ENCODE measurements at regions not wholly inside any gene's neighbourhood (a gene's known extent, or its start where the extent isn't known, plus 50 kb on each side); places are given as distances from the start of the nearest gene placed in this dataset.

DNA sequence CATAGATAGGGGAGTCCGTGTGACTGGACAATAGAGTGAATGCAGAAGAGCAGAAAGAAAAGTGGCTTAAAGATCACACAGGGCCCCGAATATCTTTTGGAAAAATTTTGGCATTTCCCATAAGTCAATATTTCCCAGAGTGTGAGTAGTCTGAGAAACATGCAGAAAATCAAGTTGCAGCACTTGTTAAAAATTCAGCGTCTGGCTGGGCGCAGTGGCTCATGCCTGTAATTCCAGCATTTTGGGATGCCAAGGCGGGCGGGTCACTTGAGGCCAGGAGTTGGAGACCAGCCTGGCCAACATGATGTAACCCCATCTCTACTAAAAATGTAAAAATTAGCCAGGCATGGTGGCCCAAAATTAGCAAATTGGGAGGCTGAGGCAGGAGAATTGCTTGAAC, 227.0 kb downstream of the DRD1 start:
- POLR2A ChIA-PET = no interaction called here
- CTCF ChIA-PET = no interaction called here

GRCh38 chr5:175215906-175216305, 228.1 kb downstream of the DRD1 start:
- H3K4me3 Mint-ChIP-seq = no peak overlapping the region
- intact Hi-C loops (cut with micrococcal nuclease) = no loop called here
- CTCF ChIA-PET = no interaction called here
- no peak for DNase-seq
- no peak overlapping the region for H3K27ac Mint-ChIP-seq
- H3K36me3 Mint-ChIP-seq = no peaks in the 10 kb centered on the region
- H3K9me3 Mint-ChIP-seq = no peaks in the 10 kb centered on the region
- no peaks in the 10 kb centered on the region for H3K4me1 Mint-ChIP-seq (ENCODE audit: low read depth)
- POLR2A ChIA-PET = no interaction called here
- peaks cover 15% of the 10 kb centered on the region for H3K27me3 Mint-ChIP-seq

More for the DNA sequence above, 227.0 kb downstream of the DRD1 start:
- intact Hi-C loops (cut with micrococcal nuclease) = no loop called here
- Mint-ChIP-seq H3K9me3 (no peaks in the 10 kb centered on the region), H3K4me1 (ENCODE audit: low read depth) (no peaks in the 10 kb centered on the region), H3K27ac (no peak overlapping the region), H3K27me3 (peaks cover 17% of the 10 kb centered on the region), H3K36me3 (no peaks in the 10 kb centered on the region), H3K4me3 (no peak overlapping the region)
- DNase-seq = no peak

DNA sequence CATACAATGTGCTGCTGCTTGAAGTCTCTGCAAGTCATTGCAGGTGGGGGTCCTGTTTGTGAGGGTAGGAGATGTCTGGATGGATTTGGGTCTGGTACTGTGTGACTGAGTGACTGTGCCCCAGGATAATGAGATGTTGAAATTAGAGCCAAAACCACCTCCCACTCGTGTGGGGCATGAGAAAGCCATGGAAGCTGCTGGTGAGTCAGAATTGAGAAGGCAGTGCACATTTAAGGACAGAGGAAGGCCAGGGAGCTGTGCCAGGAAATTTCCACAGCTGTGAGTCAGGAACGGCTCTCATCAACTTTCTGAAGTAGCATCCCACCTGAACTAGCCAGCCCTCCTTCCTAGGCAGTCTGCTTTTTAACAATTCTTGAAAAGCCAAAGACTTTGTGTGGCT, 229.8 kb downstream of the DRD1 start:
- intact Hi-C loops (cut with micrococcal nuclease) = no loop called here
- Mint-ChIP-seq H3K4me3 (no peak overlapping the region), H3K4me1 (ENCODE audit: low read depth) (no peaks in the 10 kb centered on the region), H3K36me3 (no peaks in the 10 kb centered on the region), H3K27me3 (peaks cover 10% of the 10 kb centered on the region), H3K9me3 (no peaks in the 10 kb centered on the region), H3K27ac (no peak overlapping the region)
- ChIA-PET CTCF (no interaction called here), POLR2A (no interaction called here)
- DNase-seq = no peak

DNA sequence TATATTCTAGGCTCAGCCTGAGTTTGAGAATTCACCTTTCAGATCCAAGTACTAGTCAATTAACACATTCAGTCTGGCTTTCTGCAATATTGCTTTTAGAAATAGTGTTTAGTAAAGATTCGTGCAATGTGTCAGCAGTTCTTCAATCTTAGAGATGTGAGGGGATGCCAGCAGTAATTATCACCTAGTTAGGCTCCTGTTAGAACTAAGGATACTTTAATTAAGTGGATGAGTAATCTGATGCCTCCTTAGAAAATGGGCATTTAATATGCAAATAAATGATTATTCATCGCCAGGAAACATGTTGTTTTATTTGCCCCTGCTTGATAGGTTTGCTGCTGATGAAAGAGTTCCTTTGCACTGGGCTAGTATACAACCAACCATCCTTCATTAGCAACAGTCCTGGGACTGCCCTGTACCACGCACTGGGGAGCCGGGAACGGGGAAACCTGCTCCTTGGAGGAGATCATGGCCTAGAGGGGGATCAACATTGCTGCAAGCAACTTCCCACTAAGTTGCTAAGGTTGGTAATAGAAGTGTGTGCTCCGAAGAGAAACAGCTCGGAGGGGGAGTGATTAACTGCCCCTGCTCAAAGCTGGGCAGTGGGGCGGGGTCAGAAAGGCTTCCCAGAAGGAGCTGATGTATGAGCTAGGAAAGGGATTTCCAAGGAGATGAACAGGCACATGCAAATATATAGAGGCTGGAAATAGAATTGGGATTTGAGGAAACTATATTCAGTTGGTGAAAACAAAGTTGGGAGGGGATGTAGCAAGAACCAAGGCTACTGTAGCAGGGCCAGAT, 231.8 kb downstream of the DRD1 start:
- POLR2A ChIA-PET = no interaction called here
- Mint-ChIP-seq H3K27me3 (peaks cover 15% of the 10 kb centered on the region), H3K27ac (no peak overlapping the region), H3K36me3 (no peaks in the 10 kb centered on the region), H3K4me3 (no peak overlapping the region), H3K4me1 (ENCODE audit: low read depth) (no peaks in the 10 kb centered on the region), H3K9me3 (no peaks in the 10 kb centered on the region)
- DNase-seq = no peak
- CTCF ChIA-PET = interaction anchor here (0.7 kb wide), 1 partner anchor 261 kb away, joined by 4 read pairs; no protein-coding TSS in a partner anchor
- intact Hi-C loops (cut with micrococcal nuclease) = no loop called here

DNA sequence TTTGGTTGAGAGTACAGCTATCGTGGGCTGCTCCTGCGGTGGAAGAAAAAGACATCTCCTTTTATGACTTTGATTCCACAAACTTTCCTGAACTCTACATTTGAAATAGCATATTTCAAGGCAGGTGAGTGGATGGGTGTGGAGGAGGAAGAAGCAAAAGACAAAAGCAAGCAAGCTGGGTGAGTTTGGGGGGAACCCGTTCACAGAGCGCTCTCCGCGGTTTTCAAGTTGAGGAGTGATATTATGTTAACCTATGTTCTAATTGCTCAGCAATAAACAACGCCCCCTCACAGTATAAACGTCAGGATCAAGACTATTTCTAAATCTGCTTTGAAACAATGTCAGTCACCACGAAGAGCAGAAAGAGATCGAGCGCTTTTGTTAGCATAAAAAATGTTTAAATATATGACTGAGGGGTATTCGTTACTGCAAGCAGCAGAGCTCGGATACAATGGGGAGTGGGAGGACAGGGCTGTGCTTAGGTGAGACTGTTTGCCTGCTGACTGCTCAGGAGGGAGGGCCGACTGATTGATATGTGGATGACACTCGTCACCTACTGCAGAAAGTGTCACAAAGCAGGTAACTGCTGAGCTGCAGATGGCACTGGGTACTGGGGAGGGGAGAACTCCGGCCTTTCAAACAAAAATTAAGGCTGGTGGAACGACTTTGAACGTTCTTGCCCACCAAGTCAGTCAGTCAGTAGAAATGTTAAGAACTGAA, 236.5 kb downstream of the DRD1 start:
- H3K9me3 Mint-ChIP-seq = no peaks in the 10 kb centered on the region
- no peak overlapping the region for H3K4me3 Mint-ChIP-seq
- DNase-seq = no peak
- no peaks in the 10 kb centered on the region for H3K4me1 Mint-ChIP-seq (ENCODE audit: low read depth)
- H3K27me3 Mint-ChIP-seq = peaks cover 6% of the 10 kb centered on the region
- H3K27ac Mint-ChIP-seq = no peak overlapping the region
- ChIA-PET CTCF (no interaction called here), POLR2A (no interaction called here)
- intact Hi-C loops (cut with micrococcal nuclease) = no loop called here
- no peaks in the 10 kb centered on the region for H3K36me3 Mint-ChIP-seq

GRCh38 chr5:175206669-175207068, 237.3 kb downstream of the DRD1 start:
- H3K27me3 Mint-ChIP-seq = peaks cover 6% of the 10 kb centered on the region
- CTCF ChIA-PET = no interaction called here

GRCh38 chr5:175202463-175203068, 241.4 kb downstream of the DRD1 start:
- no peaks in the 10 kb centered on the region for H3K4me1 Mint-ChIP-seq (ENCODE audit: low read depth)
- H3K27me3 Mint-ChIP-seq = peaks cover 2% of the 10 kb centered on the region
- DNase-seq = no peak
- CTCF ChIA-PET = no interaction called here
- no peak overlapping the region for H3K4me3 Mint-ChIP-seq
- intact Hi-C loops (cut with micrococcal nuclease) = no loop called here
- POLR2A ChIA-PET = no interaction called here
- H3K27ac Mint-ChIP-seq = no peak overlapping the region
- no peaks in the 10 kb centered on the region for H3K36me3 Mint-ChIP-seq
- no peaks in the 10 kb centered on the region for H3K9me3 Mint-ChIP-seq

More at GRCh38 chr5:175206669-175207068, 237.3 kb downstream of the DRD1 start:
- H3K9me3 Mint-ChIP-seq = no peaks in the 10 kb centered on the region
- intact Hi-C loops (cut with micrococcal nuclease) = no loop called here
- H3K36me3 Mint-ChIP-seq = no peaks in the 10 kb centered on the region
- H3K27ac Mint-ChIP-seq = no peak overlapping the region
- no peak overlapping the region for H3K4me3 Mint-ChIP-seq
- POLR2A ChIA-PET = no interaction called here
- H3K4me1 Mint-ChIP-seq (ENCODE audit: low read depth) = no peaks in the 10 kb centered on the region
- no peak for DNase-seq

DNA sequence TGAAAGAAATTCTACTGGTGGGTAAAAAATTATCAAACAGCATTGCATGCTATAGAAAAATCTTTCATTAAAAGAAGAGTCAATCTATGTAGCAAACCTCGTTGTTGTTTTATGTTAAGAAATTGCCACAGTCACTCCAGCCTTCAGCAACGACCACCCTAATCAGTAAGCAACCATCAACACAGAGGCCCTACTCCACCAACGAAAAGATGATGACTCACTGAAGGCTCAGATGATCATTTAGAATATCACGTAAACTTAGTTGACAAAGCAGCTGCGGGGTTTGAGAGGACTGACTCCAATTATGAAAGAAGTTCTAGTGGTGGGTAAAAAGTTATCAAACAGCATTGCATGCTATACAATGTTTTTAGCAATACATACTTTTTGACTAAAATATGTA, 242.6 kb downstream of the DRD1 start:
- no peaks in the 10 kb centered on the region for H3K9me3 Mint-ChIP-seq
- ChIA-PET POLR2A (no interaction called here), CTCF (no interaction called here)
- H3K27me3 Mint-ChIP-seq = peaks cover 2% of the 10 kb centered on the region
- H3K36me3 Mint-ChIP-seq = no peaks in the 10 kb centered on the region
- no peak overlapping the region for H3K27ac Mint-ChIP-seq
- no peak for DNase-seq
- no peaks in the 10 kb centered on the region for H3K4me1 Mint-ChIP-seq (ENCODE audit: low read depth)
- intact Hi-C loops (cut with micrococcal nuclease) = no loop called here
- H3K4me3 Mint-ChIP-seq = no peak overlapping the region

GRCh38 chr5:175195698-175196656, 248.0 kb downstream of the DRD1 start:
- Mint-ChIP-seq H3K4me3 (no peak overlapping the region), H3K4me1 (ENCODE audit: low read depth) (no peaks in the 10 kb centered on the region), H3K27ac (no peak overlapping the region), H3K27me3 (no peaks in the 10 kb centered on the region), H3K36me3 (no peaks in the 10 kb centered on the region), H3K9me3 (no peaks in the 10 kb centered on the region)
- intact Hi-C loops (cut with micrococcal nuclease) = no loop called here
- DNase-seq = no peak
- POLR2A ChIA-PET = no interaction called here
- CTCF ChIA-PET = no interaction called here

DNA sequence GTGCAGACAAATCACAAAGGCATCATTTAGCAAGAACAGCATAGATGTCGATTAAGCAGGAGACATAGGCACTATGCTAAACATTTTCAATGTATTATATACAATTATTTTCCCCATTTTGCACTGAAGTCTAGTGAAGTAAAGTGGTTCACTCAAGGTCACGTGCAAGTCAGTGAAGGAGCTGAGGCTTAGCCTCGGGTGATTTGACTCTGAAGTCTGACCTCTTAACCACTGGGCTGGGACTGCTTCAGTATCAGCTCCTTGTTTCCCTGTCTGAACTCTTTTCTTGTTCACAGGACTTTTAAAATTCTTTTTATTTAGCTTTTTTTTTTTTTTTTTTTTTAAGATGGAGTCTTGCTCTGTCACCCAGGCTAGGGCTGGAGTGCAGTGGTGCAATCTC, 262.7 kb downstream of the DRD1 start:
- Mint-ChIP-seq H3K9me3 (no peaks in the 10 kb centered on the region), H3K36me3 (no peaks in the 10 kb centered on the region), H3K4me1 (ENCODE audit: low read depth) (no peaks in the 10 kb centered on the region), H3K4me3 (no peak overlapping the region), H3K27me3 (peaks cover 3% of the 10 kb centered on the region), H3K27ac (no peak overlapping the region)
- POLR2A ChIA-PET = no interaction called here
- DNase-seq = no peak
- intact Hi-C loops (cut with micrococcal nuclease) = no loop called here
- CTCF ChIA-PET = no interaction called here

GRCh38 chr5:175170899-175171298, 273.1 kb downstream of the DRD1 start:
- Mint-ChIP-seq H3K4me1 (ENCODE audit: low read depth) (no peaks in the 10 kb centered on the region), H3K4me3 (no peak overlapping the region), H3K9me3 (no peaks in the 10 kb centered on the region), H3K36me3 (no peaks in the 10 kb centered on the region), H3K27ac (no peak overlapping the region), H3K27me3 (no peaks in the 10 kb centered on the region)
- no peak for DNase-seq
- intact Hi-C loops (cut with micrococcal nuclease) = no loop called here
- CTCF ChIA-PET = no interaction called here
- POLR2A ChIA-PET = no interaction called here

DNA sequence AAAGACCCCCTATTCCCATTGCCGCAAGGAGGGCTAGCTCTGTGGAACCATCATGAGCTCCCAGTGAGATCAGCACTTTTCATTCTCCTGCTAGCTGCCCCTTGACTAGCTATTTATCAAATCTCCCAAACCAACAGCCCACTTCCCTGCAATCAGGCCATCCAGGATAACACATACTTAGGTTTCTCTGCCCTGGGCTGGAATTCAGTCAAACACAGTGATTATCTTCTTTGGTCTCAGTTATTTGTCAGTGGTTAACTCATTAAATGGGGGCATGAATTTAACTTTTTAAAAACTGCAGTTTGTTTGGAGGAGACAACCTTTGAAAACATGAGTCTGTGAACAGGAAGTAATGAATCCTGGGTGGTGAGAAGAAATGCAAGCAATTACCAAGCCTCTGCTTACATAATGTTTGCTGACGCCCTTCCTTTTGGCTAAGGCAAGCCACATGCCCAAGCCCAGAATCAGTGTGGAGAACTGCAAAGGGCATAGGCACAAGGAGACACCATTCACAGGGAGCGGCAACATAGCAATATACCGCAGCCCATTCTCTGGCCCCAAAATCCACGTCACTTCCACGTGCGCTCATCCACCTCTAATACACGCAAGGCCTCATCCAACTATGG, 275.0 kb downstream of the DRD1 start:
- Mint-ChIP-seq H3K27me3 (peaks cover 1% of the 10 kb centered on the region), H3K4me3 (no peak overlapping the region), H3K4me1 (ENCODE audit: low read depth) (no peaks in the 10 kb centered on the region), H3K27ac (no peak overlapping the region), H3K9me3 (no peaks in the 10 kb centered on the region), H3K36me3 (no peaks in the 10 kb centered on the region)
- no peak for DNase-seq
- intact Hi-C loops (cut with micrococcal nuclease) = no loop called here
- ChIA-PET CTCF (no interaction called here), POLR2A (no interaction called here)

All from activated CD4-positive, alpha-beta memory T cell treated with anti-CD3 and anti-CD28 coated beads for 36 hours (primary cell).